Keratinocyte (primary cell): ENCODE measurements at regions not wholly inside any gene's neighbourhood (a gene's known extent, or its start where the extent isn't known, plus 50 kb on each side); places are given as distances from the start of the nearest gene placed in this dataset.
"Not testable (repeated sequence)": the region's sequence is repeated elsewhere in the genome, so short reads cannot be mapped to it uniquely, and the experiment has no call there.

Experiments used
- DNase-seq: peaks from one replicate; pipeline ENCODE4 v3.0.0-alpha.2; 2011; ENCODE audit warnings: low read depth, missing footprints, low spot score
- FAIRE-seq: peaks from 2 replicates; lab custom pipeline; 2011; peaks lifted over from hg19 to GRCh38; lab: Jason Lieb, UNC
- H2AFZ ChIP-seq: 2 replicates; pipeline ENCODE4 v1.6.0; 2012; ENCODE audit warnings: low read length, control low read depth, inconsistent platforms; ENCODE audit not compliant: control insufficient read depth
- H3K27ac ChIP-seq: 2 replicates; pipeline ENCODE4 v1.5.1; 2011; ENCODE audit warnings: low read length; ENCODE audit not compliant: control insufficient read depth, insufficient read depth
- H3K27me3 ChIP-seq: 3 replicates; pipeline ENCODE4 v1.6.0; 2011; ENCODE audit warnings: low read length; ENCODE audit not compliant: control insufficient read depth, insufficient read depth; ENCODE audit errors: extremely low read depth
- H3K36me3 ChIP-seq, 2 experiments: 2 replicates in 1 of 2; 3 replicates in 1 of 2; pipeline ENCODE4 v1.5.1; 2011; ENCODE audit warnings: low read length in 2 of 2, mild to moderate bottlenecking in 1 of 2; ENCODE audit not compliant: control insufficient read depth in 2 of 2, insufficient read depth in 2 of 2; ENCODE audit errors: extremely low read depth in 1 of 2
- H3K4me1 ChIP-seq: 3 replicates; pipeline ENCODE4 v1.5.1; 2011; ENCODE audit warnings: low read length; ENCODE audit not compliant: control insufficient read depth, insufficient read depth; ENCODE audit errors: extremely low read depth
- H3K4me2 ChIP-seq: 3 replicates; pipeline ENCODE4 v1.6.0; 2011; ENCODE audit warnings: low read depth, low read length; ENCODE audit not compliant: control insufficient read depth, insufficient read depth; ENCODE audit errors: extremely low read depth
- H3K4me3 ChIP-seq, 3 experiments: fragments of 200-600 bp in 1 of 3; sonication (generic) in 1 of 3; 2 replicates in 2 of 3; 3 replicates in 1 of 3; pipeline ENCODE4 v1.5.1; 2011 to 2016; ENCODE audit warnings: low read length in 3 of 3, mild to moderate bottlenecking in 3 of 3, control low read depth in 2 of 3, inconsistent platforms in 1 of 3, low read depth in 1 of 3, mixed read lengths in 1 of 3, mixed run types in 1 of 3, moderate library complexity in 1 of 3; ENCODE audit not compliant: control insufficient read depth in 2 of 3, insufficient read depth in 2 of 3; ENCODE audit errors: extremely low read depth in 1 of 3
- H3K79me2 ChIP-seq: 2 replicates; pipeline ENCODE4 v1.6.0; 2012; ENCODE audit warnings: low read length; ENCODE audit not compliant: control insufficient read depth, insufficient read depth
- H3K9ac ChIP-seq: 3 replicates; pipeline ENCODE4 v1.6.0; 2011; ENCODE audit warnings: low read length; ENCODE audit not compliant: control insufficient read depth, insufficient read depth; ENCODE audit errors: extremely low read depth
- H3K9me1 ChIP-seq: 3 replicates; pipeline ENCODE4 v1.6.0; 2011; ENCODE audit warnings: low read length; ENCODE audit not compliant: control insufficient read depth, insufficient read depth; ENCODE audit errors: extremely low read depth
- H3K9me3 ChIP-seq: 2 replicates; pipeline ENCODE4 v1.5.1; 2012; ENCODE audit warnings: low read depth, low read length; ENCODE audit not compliant: control insufficient read depth
- H4K20me1 ChIP-seq: 3 replicates; pipeline ENCODE4 v1.6.0; 2011; ENCODE audit warnings: low read length; ENCODE audit not compliant: control insufficient read depth, insufficient read depth; ENCODE audit errors: extremely low read depth
- CTCF ChIP-seq, 3 experiments: IDR thresholded peaks in 1 of 3; conservative IDR thresholded peaks in 1 of 3; optimal IDR thresholded peaks in 1 of 3; 2 replicates in 2 of 3; 3 replicates in 1 of 3; pipeline versions ENCODE3 to v1.5.1; 2011; ENCODE audit warnings: low read length in 3 of 3, mild to moderate bottlenecking in 3 of 3, moderate library complexity in 2 of 3, control low read depth in 1 of 3, inconsistent platforms in 1 of 3; ENCODE audit not compliant: insufficient read depth in 2 of 3; ENCODE audit errors: extremely low read depth in 1 of 3
- EZH2 ChIP-seq: IDR thresholded peaks from one replicate; pipeline ENCODE4 v1.6.1; 2012; ENCODE audit warnings: inconsistent platforms, mild to moderate bottlenecking, low read length, moderate library complexity
- dilution Hi-C: fragments of 300-500 bp; cut with MboI; formaldehyde crosslinking; loops from one replicate; pipeline ENCODE4 v1.7.0; 2020; ENCODE audit warnings: low sequenced_read_pairs; ENCODE audit not compliant: extremely low pct_ligation_motif_present

- H3K27ac ChIP-seq, result no peak overlapping the region
- no peaks in the 10 kb centered on the region for H4K20me1 ChIP-seq
- dilution Hi-C loops, result no loop called here
- no peak for DNase-seq
- FAIRE-seq, result no peak
- peaks cover 1% of the 10 kb centered on the region for H3K4me1 ChIP-seq
- no peak overlapping the region for H3K4me3 ChIP-seq
- TF ChIP-seq EZH2 (no peak), CTCF (optimal IDR thresholded peaks at IDR 0.05 in 1 of 3, IDR thresholded peaks at IDR 0.05 in 1 of 3, conservative IDR thresholded peaks at IDR 0.05 in 1 of 3; ENCODE audit: extremely low read depth in 1 of 3, insufficient read depth in 2 of 3, low read length in 3 of 3) (no peak)
- no peaks in the 10 kb centered on the region for H3K79me2 ChIP-seq
- no peaks in the 10 kb centered on the region for H3K36me3 ChIP-seq
- H3K9me1 ChIP-seq, result no peaks in the 10 kb centered on the region
- no peak overlapping the region for H3K9ac ChIP-seq
- no peaks in the 10 kb centered on the region for H3K9me3 ChIP-seq
- no peak overlapping the region for H2AFZ ChIP-seq
- no peak overlapping the region for H3K4me2 ChIP-seq
- no peaks in the 10 kb centered on the region for H3K27me3 ChIP-seq
Observed at GRCh38 chr1:116847688-116848531, 61.8 kb upstream of the PTGFRN start.

GRCh38 chr1:116850436-116850835 is 59.3 kb upstream of the PTGFRN start:
- Histone ChIP-seq H3K9me3 (no peaks in the 10 kb centered on the region), H2AFZ (no peak overlapping the region), H3K27ac (no peak overlapping the region), H3K4me2 (no peak overlapping the region), H3K4me3 (no peak overlapping the region), H4K20me1 (no peaks in the 10 kb centered on the region), H3K4me1 (peaks cover 17% of the 10 kb centered on the region), H3K79me2 (no peaks in the 10 kb centered on the region), H3K27me3 (no peaks in the 10 kb centered on the region), H3K9me1 (no peaks in the 10 kb centered on the region), H3K36me3 (no peaks in the 10 kb centered on the region), H3K9ac (no peak overlapping the region)
- DNase-seq (no peak), FAIRE-seq (no peak)
- dilution Hi-C loops, result no loop called here
- TF ChIP-seq CTCF (optimal IDR thresholded peaks at IDR 0.05 in 1 of 3, IDR thresholded peaks at IDR 0.05 in 1 of 3, conservative IDR thresholded peaks at IDR 0.05 in 1 of 3; ENCODE audit: extremely low read depth in 1 of 3, insufficient read depth in 2 of 3, low read length in 3 of 3) (no peak), EZH2 (no peak)

- dilution Hi-C loops, H2AFZ ChIP-seq, H3K79me2 ChIP-seq, H4K20me1 ChIP-seq, H3K4me3 ChIP-seq, H3K27ac ChIP-seq, H3K36me3 ChIP-seq, H3K4me2 ChIP-seq, H3K9ac ChIP-seq, H3K9me3 ChIP-seq, H3K27me3 ChIP-seq, FAIRE-seq, DNase-seq, H3K9me1 ChIP-seq: not testable (repeated sequence)
- H3K4me1 ChIP-seq, result peaks cover 17% of the 10 kb centered on the region
Observed at GRCh38 chr1:116851189-116851588, 58.5 kb upstream of the PTGFRN start.
